IMR-90 (cell line): ENCODE measurements at regions not wholly inside any gene's neighbourhood (a gene's known extent, or its start where the extent isn't known, plus 50 kb on each side); places are given as distances from the start of the nearest gene placed in this dataset.

Source experiments
- ATAC-seq: fragments of 200-7000 bp; cut with Tn5 transposase; 2 replicates; pipeline ENCODE4 v1.9.1; 2020; ENCODE audit warnings: low read depth, mild to moderate bottlenecking, moderate library complexity
- BruUV-seq: library from RNA; stranded (reverse); fragments of 400-500 nt; replicated peaks from 2 replicates; lab custom pipeline; 2021; lab: Mats Ljungman, UMichigan
- CTCF ChIA-PET: fragments of 300-600 bp; formaldehyde crosslinking; extraction: SDS; loops from one replicate; lab custom pipeline; 2021; ENCODE audit warnings: antibody characterized with exemption; lab: Yijun Ruan, JAX
- POLR2A ChIA-PET: fragments of 300-600 bp; sonication (Branson Sonifier 250); formaldehyde crosslinking; loops from one replicate; lab custom pipeline; 2022; ENCODE audit warnings: antibody characterized with exemption; ENCODE audit not compliant: unreplicated experiment; lab: Charles Lee
- DNase-seq: peaks from one replicate; pipeline ENCODE4 v3.0.0; 2013
- H2AFZ ChIP-seq: replicated peaks from 2 replicates; pipeline ENCODE3; 2013; ENCODE audit warnings: low read length, mild to moderate bottlenecking; ENCODE audit not compliant: poor library complexity
- H2AK5ac ChIP-seq: 2 replicates; pipeline ENCODE4 v1.6.1; 2013; ENCODE audit warnings: low read depth, low read length, inconsistent platforms
- H2AK9ac ChIP-seq: replicated peaks from 2 replicates; pipeline ENCODE3; 2013; ENCODE audit warnings: mild to moderate bottlenecking, low read depth, low read length, moderate library complexity; ENCODE audit not compliant: poor library complexity
- H2BK120ac ChIP-seq: 2 replicates; pipeline ENCODE4 v1.6.1; 2013; ENCODE audit warnings: low read depth, low read length, inconsistent platforms
- H2BK15ac ChIP-seq: 3 replicates; pipeline ENCODE4 v1.6.1; 2013; ENCODE audit warnings: low read depth, low read length, inconsistent platforms
- H2BK20ac ChIP-seq: 2 replicates; pipeline ENCODE4 v1.6.1; 2013; ENCODE audit warnings: low read depth, mild to moderate bottlenecking, inconsistent platforms, low read length, moderate library complexity
- H2BK5ac ChIP-seq: 2 replicates; pipeline ENCODE4 v1.6.1; 2013; ENCODE audit warnings: mild to moderate bottlenecking, low read depth, low read length, inconsistent platforms; ENCODE audit not compliant: poor library complexity, severe bottlenecking
- H3K14ac ChIP-seq: replicated peaks from 2 replicates; pipeline ENCODE4 v1.6.1; 2013; ENCODE audit warnings: low read depth, low read length, inconsistent platforms
- H3K18ac ChIP-seq: 2 replicates; pipeline ENCODE4 v1.6.1; 2013; ENCODE audit warnings: low read depth, low read length, control low read depth
- H3K23ac ChIP-seq: 2 replicates; pipeline ENCODE4 v1.6.1; 2013; ENCODE audit warnings: low read depth, low read length, inconsistent platforms
- H3K27ac ChIP-seq: 2 replicates; pipeline ENCODE4 v1.5.1; 2013; ENCODE audit warnings: mild to moderate bottlenecking, control low read depth, low read length; ENCODE audit not compliant: insufficient read depth
- H3K27me3 ChIP-seq: 2 replicates; pipeline ENCODE4 v1.6.1; 2013; ENCODE audit warnings: low read length; ENCODE audit not compliant: control insufficient read depth, insufficient read depth
- H3K36me3 ChIP-seq: 2 replicates; pipeline ENCODE4 v1.6.1; 2013; ENCODE audit warnings: low read length, mixed read lengths; ENCODE audit not compliant: control insufficient read depth, insufficient read depth
- H3K4ac ChIP-seq: 2 replicates; pipeline ENCODE4 v1.6.1; 2013; ENCODE audit warnings: low read depth, low read length, inconsistent platforms
- H3K4me1 ChIP-seq: 2 replicates; pipeline ENCODE4 v1.6.1; 2013; ENCODE audit warnings: low read length, mixed read lengths; ENCODE audit not compliant: control insufficient read depth, insufficient read depth
- H3K4me2 ChIP-seq: 2 replicates; pipeline ENCODE4 v1.6.1; 2013; ENCODE audit warnings: low read depth, mild to moderate bottlenecking, control low read depth, low read length, moderate library complexity
- H3K4me3 ChIP-seq: 2 replicates; pipeline ENCODE4 v1.5.1; 2013; ENCODE audit warnings: low read depth, mild to moderate bottlenecking, control low read depth, low read length, moderate library complexity; ENCODE audit not compliant: insufficient read depth
- H3K56ac ChIP-seq: 2 replicates; pipeline ENCODE4 v1.6.1; 2013; ENCODE audit warnings: low read length, inconsistent platforms; ENCODE audit not compliant: insufficient read depth; ENCODE audit errors: extremely low read depth
- H3K79me1 ChIP-seq, 2 experiments: 2 replicates each; pipeline ENCODE4 v1.6.1; 2013; ENCODE audit warnings: low read length in 2 of 2, inconsistent platforms in 1 of 2, low read depth in 1 of 2
- H3K9ac ChIP-seq: 2 replicates; pipeline ENCODE4 v1.6.1; 2013; ENCODE audit warnings: low read depth, low read length, control low read depth
- H3K9me1 ChIP-seq: 2 replicates; pipeline ENCODE4 v1.6.1; 2013; ENCODE audit warnings: low read length, inconsistent platforms; ENCODE audit not compliant: insufficient read depth
- H3K9me3 ChIP-seq: 2 replicates; pipeline ENCODE4 v1.6.1; 2013; ENCODE audit warnings: low read length; ENCODE audit not compliant: control insufficient read depth, insufficient read depth
- H4K20me1 ChIP-seq: 2 replicates; pipeline ENCODE4 v1.6.1; 2013; ENCODE audit warnings: low read length, inconsistent platforms; ENCODE audit not compliant: insufficient read depth
- H4K5ac ChIP-seq: 2 replicates; pipeline ENCODE4 v1.6.1; 2013; ENCODE audit warnings: mild to moderate bottlenecking, low read depth, low read length, control low read depth
- H4K8ac ChIP-seq, 2 experiments: 2 replicates each; pipeline ENCODE4 v1.6.1; 2013; ENCODE audit warnings: low read depth in 2 of 2, low read length in 2 of 2, control low read depth in 1 of 2, inconsistent platforms in 1 of 2
- H4K91ac ChIP-seq: 2 replicates; pipeline ENCODE4 v1.6.1; 2013; ENCODE audit warnings: low read depth, low read length, inconsistent platforms; ENCODE audit not compliant: insufficient read depth
- BHLHE40 ChIP-seq: fragments of 150-350 bp; IDR thresholded peaks from 2 replicates; pipeline ENCODE4 v1.6.1; 2016; ENCODE audit warnings: mild to moderate bottlenecking, low read depth, low read length
- CEBPB ChIP-seq: IDR thresholded peaks from 2 replicates; pipeline ENCODE4 v1.6.1; 2012; ENCODE audit warnings: low read depth, low read length, improper control_type of control experiment
- CHD1 ChIP-seq: IDR thresholded peaks from 2 replicates; pipeline ENCODE4 v1.6.1; 2012; ENCODE audit warnings: low read depth, low read length, improper control_type of control experiment
- FOS ChIP-seq: fragments of 150-350 bp; IDR thresholded peaks from 2 replicates; pipeline ENCODE4 v1.6.1; 2016; ENCODE audit warnings: low read depth, low read length
- MAFK ChIP-seq: IDR thresholded peaks from 2 replicates; pipeline ENCODE4 v1.6.1; 2012; ENCODE audit warnings: low read depth, low read length, improper control_type of control experiment
- MAZ ChIP-seq: IDR thresholded peaks from 2 replicates; pipeline ENCODE4 v1.6.1; 2012; ENCODE audit warnings: low read depth, mild to moderate bottlenecking, low read length, improper control_type of control experiment, moderate library complexity, borderline replicate concordance
- MXI1 ChIP-seq: IDR thresholded peaks from 2 replicates; pipeline ENCODE4 v1.6.1; 2012; ENCODE audit warnings: low read depth, mild to moderate bottlenecking, low read length, moderate library complexity, borderline replicate concordance
- NFE2L2 ChIP-seq: fragments of 150-350 bp; IDR thresholded peaks from 2 replicates; pipeline ENCODE4 v1.6.1; 2016; ENCODE audit warnings: low read depth, mild to moderate bottlenecking, low read length
- POLR2A ChIP-seq: IDR thresholded peaks from 2 replicates; pipeline ENCODE4 v1.6.1; 2012; ENCODE audit warnings: mild to moderate bottlenecking, low read depth, low read length
- RAD21 ChIP-seq: IDR thresholded peaks from 2 replicates; pipeline ENCODE4 v1.6.1; 2012; ENCODE audit warnings: low read length, improper control_type of control experiment
- RCOR1 ChIP-seq: IDR thresholded peaks from 2 replicates; pipeline ENCODE4 v1.6.1; 2012; ENCODE audit warnings: mild to moderate bottlenecking, low read length, improper control_type of control experiment; ENCODE audit not compliant: insufficient replicate concordance
- RFX5 ChIP-seq: IDR thresholded peaks from 2 replicates; pipeline ENCODE4 v1.8.0; 2012; ENCODE audit warnings: low read depth, mild to moderate bottlenecking, low read length, moderate library complexity
- SMC3 ChIP-seq: fragments of 150-350 bp; IDR thresholded peaks from 2 replicates; pipeline ENCODE4 v1.6.1; 2016; ENCODE audit warnings: low read depth, mild to moderate bottlenecking, antibody characterized with exemption, low read length, moderate library complexity
- WGBS, 2 experiments: methylation state at CpG; one replicate each; pipeline versions ENCODE4 v1.1.5 to v1.1.7; 2013; ENCODE audit warnings: missing lambda C conversion rate in 2 of 2; ENCODE audit not compliant: insufficient read length in 1 of 2; ENCODE audit errors: extremely low coverage in 2 of 2; 5-methylcytosine and 5-hydroxymethylcytosine counted together
- dilution Hi-C: fragments of 300-500 bp; cut with HindIII; formaldehyde crosslinking; loops from one replicate; pipeline ENCODE4 v1.14.3; 2018; ENCODE audit warnings: low sequenced_read_pairs; ENCODE audit not compliant: unreplicated experiment
- in situ Hi-C: fragments of 300-500 bp; cut with MboI; formaldehyde crosslinking; loops from 3 replicates; pipeline ENCODE4 v1.14.3; 2019; ENCODE audit warnings: low sequenced_read_pairs, inconsistent platforms, mixed read lengths
- intact Hi-C: fragments of 100-400 bp; cut with micrococcal nuclease; formaldehyde crosslinking; loops from 2 replicates; pipeline ENCODE4 v1.10.0; 2022
- TF ChIP-seq, protein P1 (sequence below): fragments of 150-350 bp; IDR thresholded peaks from 2 replicates; pipeline ENCODE4 v1.6.1; 2016; ENCODE audit warnings: low read depth, mild to moderate bottlenecking, low read length, moderate library complexity, borderline replicate concordance
- TF ChIP-seq, protein P2 (sequence below): fragments of 150-350 bp; IDR thresholded peaks from 2 replicates; pipeline ENCODE4 v1.6.1; 2017; ENCODE audit warnings: mild to moderate bottlenecking, antibody characterized with exemption, low read length, low read depth
- TF ChIP-seq, protein P3 (sequence below): conservative IDR thresholded peaks from 2 replicates; pipeline ENCODE4 v1.5.1; 2012; ENCODE audit warnings: mild to moderate bottlenecking, low read depth, low read length, improper control_type of control experiment

GRCh38 chr10:62665771-62666170, 138.7 kb upstream of the ADO start:
- no peak overlapping the region for H3K4me2 ChIP-seq
- no peaks in the 10 kb centered on the region for H3K9me3 ChIP-seq
- H2BK120ac ChIP-seq = no peak overlapping the region
- WGBS, 2 experiments = no CpG with 5 or more reads among the region's 1 CpG
- no peak overlapping the region for H3K14ac ChIP-seq
- H2BK15ac ChIP-seq = no peak overlapping the region
- no peaks in the 10 kb centered on the region for H3K9me1 ChIP-seq
- no peak overlapping the region for H3K18ac ChIP-seq
- ATAC-seq (no peak), DNase-seq (no peak)
- no peak overlapping the region for H2AK9ac ChIP-seq
- H3K27me3 ChIP-seq = peaks cover 6% of the 10 kb centered on the region
- no peak overlapping the region for H2BK5ac ChIP-seq
- H4K5ac ChIP-seq = no peak overlapping the region
- no peak overlapping the region for H3K27ac ChIP-seq
- in situ Hi-C loops = no loop called here
- POLR2A ChIA-PET = no interaction called here
- H2BK20ac ChIP-seq = no peak overlapping the region
- H2AFZ ChIP-seq = no peak overlapping the region
- intact Hi-C loops = no loop called here
- TF ChIP-seq, protein P1, sequence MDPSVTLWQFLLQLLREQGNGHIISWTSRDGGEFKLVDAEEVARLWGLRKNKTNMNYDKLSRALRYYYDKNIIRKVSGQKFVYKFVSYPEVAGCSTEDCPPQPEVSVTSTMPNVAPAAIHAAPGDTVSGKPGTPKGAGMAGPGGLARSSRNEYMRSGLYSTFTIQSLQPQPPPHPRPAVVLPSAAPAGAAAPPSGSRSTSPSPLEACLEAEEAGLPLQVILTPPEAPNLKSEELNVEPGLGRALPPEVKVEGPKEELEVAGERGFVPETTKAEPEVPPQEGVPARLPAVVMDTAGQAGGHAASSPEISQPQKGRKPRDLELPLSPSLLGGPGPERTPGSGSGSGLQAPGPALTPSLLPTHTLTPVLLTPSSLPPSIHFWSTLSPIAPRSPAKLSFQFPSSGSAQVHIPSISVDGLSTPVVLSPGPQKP = no peak
- TF ChIP-seq MAFK = no peak
- TF ChIP-seq RFX5 = no peak
- TF ChIP-seq RCOR1 = no peak
- TF ChIP-seq MAZ = no peak
- no peak for TF ChIP-seq CEBPB
- TF ChIP-seq CHD1 = no peak
- TF ChIP-seq, protein P2, sequence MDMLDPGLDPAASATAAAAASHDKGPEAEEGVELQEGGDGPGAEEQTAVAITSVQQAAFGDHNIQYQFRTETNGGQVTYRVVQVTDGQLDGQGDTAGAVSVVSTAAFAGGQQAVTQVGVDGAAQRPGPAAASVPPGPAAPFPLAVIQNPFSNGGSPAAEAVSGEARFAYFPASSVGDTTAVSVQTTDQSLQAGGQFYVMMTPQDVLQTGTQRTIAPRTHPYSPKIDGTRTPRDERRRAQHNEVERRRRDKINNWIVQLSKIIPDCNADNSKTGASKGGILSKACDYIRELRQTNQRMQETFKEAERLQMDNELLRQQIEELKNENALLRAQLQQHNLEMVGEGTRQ = no peak
- no peak for TF ChIP-seq RAD21
- no peak for TF ChIP-seq BHLHE40
- no peak for TF ChIP-seq MXI1
- TF ChIP-seq FOS = no peak
- TF ChIP-seq SMC3 = no peak
- TF ChIP-seq POLR2A = no peak
- TF ChIP-seq NFE2L2 = no peak
- TF ChIP-seq, protein P3, sequence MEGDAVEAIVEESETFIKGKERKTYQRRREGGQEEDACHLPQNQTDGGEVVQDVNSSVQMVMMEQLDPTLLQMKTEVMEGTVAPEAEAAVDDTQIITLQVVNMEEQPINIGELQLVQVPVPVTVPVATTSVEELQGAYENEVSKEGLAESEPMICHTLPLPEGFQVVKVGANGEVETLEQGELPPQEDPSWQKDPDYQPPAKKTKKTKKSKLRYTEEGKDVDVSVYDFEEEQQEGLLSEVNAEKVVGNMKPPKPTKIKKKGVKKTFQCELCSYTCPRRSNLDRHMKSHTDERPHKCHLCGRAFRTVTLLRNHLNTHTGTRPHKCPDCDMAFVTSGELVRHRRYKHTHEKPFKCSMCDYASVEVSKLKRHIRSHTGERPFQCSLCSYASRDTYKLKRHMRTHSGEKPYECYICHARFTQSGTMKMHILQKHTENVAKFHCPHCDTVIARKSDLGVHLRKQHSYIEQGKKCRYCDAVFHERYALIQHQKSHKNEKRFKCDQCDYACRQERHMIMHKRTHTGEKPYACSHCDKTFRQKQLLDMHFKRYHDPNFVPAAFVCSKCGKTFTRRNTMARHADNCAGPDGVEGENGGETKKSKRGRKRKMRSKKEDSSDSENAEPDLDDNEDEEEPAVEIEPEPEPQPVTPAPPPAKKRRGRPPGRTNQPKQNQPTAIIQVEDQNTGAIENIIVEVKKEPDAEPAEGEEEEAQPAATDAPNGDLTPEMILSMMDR = no peak
- H2AK5ac ChIP-seq = no peak overlapping the region
- no TSS peak for BruUV-seq
- no peak overlapping the region for H3K4me3 ChIP-seq
- H3K56ac ChIP-seq = no peak overlapping the region
- no peak overlapping the region for H3K23ac ChIP-seq
- dilution Hi-C loops = no loop called here
- H4K91ac ChIP-seq = no peak overlapping the region
- H4K8ac ChIP-seq = no peak overlapping the region
- no peak overlapping the region for H3K4ac ChIP-seq
- no peaks in the 10 kb centered on the region for H3K36me3 ChIP-seq
- H3K4me1 ChIP-seq = no peaks in the 10 kb centered on the region
- H3K9ac ChIP-seq = no peak overlapping the region
- CTCF ChIA-PET = no interaction called here
- no peaks in the 10 kb centered on the region for H3K79me1 ChIP-seq
- no peaks in the 10 kb centered on the region for H4K20me1 ChIP-seq
